BE2C (cell line): ENCODE measurements at regions not wholly inside any gene's neighbourhood (a gene's known extent, or its start where the extent isn't known, plus 50 kb on each side); places are given as distances from the start of the nearest gene placed in this dataset.

Source experiments
- DNase-seq: peaks from one replicate; pipeline ENCODE4 v3.0.0-alpha.2; 2020
- H3K27me3 ChIP-seq: fragments of 250-450 bp; sonication (Bioruptor Pico); 2 replicates; pipeline ENCODE4 v1.5.1; 2020; ENCODE audit warnings: mild to moderate bottlenecking
- H3K36me3 ChIP-seq: fragments of 250-450 bp; sonication (Bioruptor Pico); 2 replicates; pipeline ENCODE4 v1.5.1; 2020; ENCODE audit warnings: mild to moderate bottlenecking
- H3K4me1 ChIP-seq: fragments of 250-450 bp; sonication (Bioruptor Pico); 2 replicates; pipeline ENCODE4 v1.5.1; 2020
- H3K4me3 ChIP-seq: 2 replicates; pipeline ENCODE4 v1.5.1; 2011; ENCODE audit warnings: low read depth, low read length
- H3K9me3 ChIP-seq: fragments of 250-450 bp; sonication (Bioruptor Pico); 2 replicates; pipeline ENCODE4 v1.5.1; 2020
- TF ChIP-seq, protein P1 (sequence below): IDR thresholded peaks from 2 replicates; pipeline ENCODE4 v1.5.1; 2012; ENCODE audit warnings: mild to moderate bottlenecking, low read depth, low read length

DNA sequence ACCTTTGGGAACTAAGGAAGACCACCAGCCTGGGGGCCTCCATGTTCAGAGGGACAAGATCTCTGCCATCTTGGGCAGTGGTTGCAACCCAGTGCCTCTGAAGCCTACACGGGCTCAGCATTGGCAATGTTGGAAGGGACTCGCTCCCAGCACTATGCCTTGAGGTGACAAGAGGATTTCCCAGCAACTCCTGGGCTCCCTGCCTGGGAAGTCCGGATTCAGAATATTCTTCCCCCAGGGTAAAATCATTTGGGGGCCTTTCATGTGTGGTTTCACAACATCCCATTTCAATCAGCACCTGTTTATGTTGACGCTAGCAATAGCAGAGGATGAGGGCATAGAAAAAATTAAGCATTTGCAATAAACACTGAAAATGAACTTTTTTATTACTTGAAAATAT, 509.8 kb upstream of the MGMT start:
- Histone ChIP-seq H3K4me1 (no peaks in the 10 kb centered on the region), H3K27me3 (no peaks in the 10 kb centered on the region), H3K36me3 (no peaks in the 10 kb centered on the region), H3K4me3 (no peak overlapping the region), H3K9me3 (no peaks in the 10 kb centered on the region)
- TF ChIP-seq, protein P1, sequence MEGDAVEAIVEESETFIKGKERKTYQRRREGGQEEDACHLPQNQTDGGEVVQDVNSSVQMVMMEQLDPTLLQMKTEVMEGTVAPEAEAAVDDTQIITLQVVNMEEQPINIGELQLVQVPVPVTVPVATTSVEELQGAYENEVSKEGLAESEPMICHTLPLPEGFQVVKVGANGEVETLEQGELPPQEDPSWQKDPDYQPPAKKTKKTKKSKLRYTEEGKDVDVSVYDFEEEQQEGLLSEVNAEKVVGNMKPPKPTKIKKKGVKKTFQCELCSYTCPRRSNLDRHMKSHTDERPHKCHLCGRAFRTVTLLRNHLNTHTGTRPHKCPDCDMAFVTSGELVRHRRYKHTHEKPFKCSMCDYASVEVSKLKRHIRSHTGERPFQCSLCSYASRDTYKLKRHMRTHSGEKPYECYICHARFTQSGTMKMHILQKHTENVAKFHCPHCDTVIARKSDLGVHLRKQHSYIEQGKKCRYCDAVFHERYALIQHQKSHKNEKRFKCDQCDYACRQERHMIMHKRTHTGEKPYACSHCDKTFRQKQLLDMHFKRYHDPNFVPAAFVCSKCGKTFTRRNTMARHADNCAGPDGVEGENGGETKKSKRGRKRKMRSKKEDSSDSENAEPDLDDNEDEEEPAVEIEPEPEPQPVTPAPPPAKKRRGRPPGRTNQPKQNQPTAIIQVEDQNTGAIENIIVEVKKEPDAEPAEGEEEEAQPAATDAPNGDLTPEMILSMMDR, result no peak
- DNase-seq, result no peak

DNA sequence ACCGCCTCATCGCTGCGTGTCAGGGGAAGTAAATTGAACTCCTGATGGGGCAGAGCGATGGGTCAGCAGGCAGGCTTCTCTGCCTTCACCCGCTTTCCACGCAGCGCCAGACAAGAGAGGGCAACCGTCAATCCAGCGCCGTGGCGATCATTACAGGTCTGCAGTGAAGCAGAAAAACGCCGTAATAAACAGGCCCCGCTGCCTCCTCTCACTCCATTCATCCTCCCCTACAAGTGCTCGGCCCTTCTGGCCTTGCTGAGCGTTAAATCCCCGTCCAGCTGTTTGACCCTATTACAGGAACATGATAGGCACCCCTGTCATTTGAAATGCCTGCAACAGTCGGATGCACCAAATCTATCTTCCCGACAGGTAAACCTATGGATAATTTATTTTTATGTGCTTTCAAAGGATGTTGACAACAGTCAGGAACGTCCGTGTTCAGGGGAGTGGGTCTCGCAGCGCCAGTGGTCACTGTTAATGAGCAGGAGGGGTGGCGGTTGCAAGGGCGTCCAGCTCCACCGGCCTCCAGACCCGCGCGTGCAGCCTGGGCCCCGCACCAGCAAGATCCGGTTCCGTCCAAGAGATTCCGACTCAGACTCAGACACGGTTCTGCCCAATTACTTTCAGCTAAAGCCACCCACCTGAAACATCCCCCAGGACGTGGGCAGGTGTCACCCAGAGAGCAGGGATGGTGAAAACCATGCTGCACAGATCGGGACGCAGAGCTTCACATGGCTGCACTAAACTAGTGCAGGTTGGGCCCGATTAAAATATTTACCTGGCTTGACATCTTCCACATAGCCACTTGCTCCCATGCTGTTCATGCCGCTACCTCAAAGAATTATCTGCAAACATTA, 508.0 kb upstream of the MGMT start:
- no peaks in the 10 kb centered on the region for H3K27me3 ChIP-seq
- no peak for DNase-seq
- TF ChIP-seq, protein P1, result no peak
- H3K4me1 ChIP-seq, result no peaks in the 10 kb centered on the region
- no peaks in the 10 kb centered on the region for H3K9me3 ChIP-seq
- no peak overlapping the region for H3K4me3 ChIP-seq
- no peaks in the 10 kb centered on the region for H3K36me3 ChIP-seq

DNA sequence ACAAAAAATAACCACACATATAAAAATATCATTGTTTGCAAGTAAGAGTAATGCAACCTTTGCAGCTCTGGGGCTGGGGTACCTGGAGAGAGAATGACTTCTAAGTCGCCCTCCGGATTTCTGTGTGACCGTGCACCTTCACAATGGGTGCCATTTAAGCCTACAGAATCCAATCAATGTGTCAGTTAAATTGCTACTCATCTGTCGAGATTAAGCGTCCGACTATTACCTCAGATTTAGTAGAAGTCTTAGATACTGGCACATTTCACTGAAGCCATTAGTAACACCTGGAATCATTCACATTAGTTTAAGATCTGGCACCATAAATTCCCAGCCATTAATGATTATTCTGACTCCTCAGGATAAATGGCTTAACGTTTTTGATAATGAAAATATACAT, 507.3 kb upstream of the MGMT start:
- Histone ChIP-seq H3K27me3 (no peaks in the 10 kb centered on the region), H3K4me3 (no peak overlapping the region), H3K9me3 (no peaks in the 10 kb centered on the region), H3K4me1 (no peaks in the 10 kb centered on the region), H3K36me3 (no peaks in the 10 kb centered on the region)
- TF ChIP-seq, protein P1, result no peak
- DNase-seq, result no peak

DNA sequence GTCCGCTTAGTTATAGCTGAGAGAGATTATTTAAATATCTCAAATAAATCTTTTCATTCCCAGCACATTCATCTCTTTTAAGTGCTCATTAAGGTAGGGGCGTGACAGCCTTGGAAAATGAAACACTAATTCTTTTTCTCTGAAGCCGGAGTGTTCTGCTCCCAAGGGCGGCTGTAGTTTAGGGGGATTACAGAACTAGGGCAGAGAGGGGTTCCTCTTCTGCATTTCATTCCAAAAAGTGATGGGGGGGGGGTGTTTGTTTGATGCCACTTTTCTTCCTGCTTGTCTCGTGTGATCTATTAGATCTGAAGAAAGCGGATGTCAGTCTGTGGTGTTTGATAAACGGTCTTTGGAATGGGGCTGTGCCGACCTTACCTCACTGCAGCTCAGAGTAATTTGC, 506.5 kb upstream of the MGMT start:
- no peaks in the 10 kb centered on the region for H3K36me3 ChIP-seq
- no peak overlapping the region for H3K4me3 ChIP-seq
- H3K9me3 ChIP-seq, result no peaks in the 10 kb centered on the region
- TF ChIP-seq, protein P1, result no peak
- DNase-seq, result no peak
- H3K27me3 ChIP-seq, result no peaks in the 10 kb centered on the region
- H3K4me1 ChIP-seq, result no peaks in the 10 kb centered on the region

DNA sequence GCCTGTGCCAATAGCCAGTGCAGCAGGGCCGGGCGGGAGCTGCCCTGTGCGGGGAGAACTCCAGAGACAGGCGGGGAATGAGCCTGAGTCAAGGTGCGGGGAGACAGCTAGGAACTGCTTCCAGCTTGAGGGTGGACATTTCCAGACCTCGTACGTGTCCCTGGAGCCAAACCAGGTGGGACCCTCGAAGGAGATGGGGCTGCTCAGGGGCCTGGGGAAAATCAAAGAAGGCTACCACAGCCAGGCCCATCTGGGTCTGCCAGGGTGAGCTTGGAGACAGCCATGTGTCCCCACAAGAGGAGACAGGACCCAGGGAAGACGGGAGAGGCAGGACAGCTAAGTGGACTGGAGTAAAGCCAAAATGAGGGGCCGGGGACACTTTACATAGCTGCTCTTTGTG, 504.9 kb upstream of the MGMT start:
- no peaks in the 10 kb centered on the region for H3K36me3 ChIP-seq
- no peaks in the 10 kb centered on the region for H3K4me1 ChIP-seq
- H3K27me3 ChIP-seq, result no peaks in the 10 kb centered on the region
- no peaks in the 10 kb centered on the region for H3K9me3 ChIP-seq
- TF ChIP-seq, protein P1, result no peak
- no peak overlapping the region for H3K4me3 ChIP-seq
- no peak for DNase-seq
